ENCODE measurements at regions not wholly inside any gene's neighbourhood (a gene's known extent, or its start where the extent isn't known, plus 50 kb on each side); places are given as distances from the start of the nearest gene placed in this dataset.

GRCh38 chr13:22086597-22087330 is 415.9 kb downstream of the FGF9 start:
- Histone ChIP-seq H2AFZ (ENCODE audit: low read length) (no peak overlapping the region), H4K20me1 (ENCODE audit: control insufficient read depth, extremely low read depth, insufficient read depth, low read length) (no peaks in the 10 kb centered on the region), H3K4me1 (ENCODE audit: control insufficient read depth, extremely low read depth, insufficient read depth, low read length) (no peaks in the 10 kb centered on the region), H3K4me2 (ENCODE audit: extremely low read depth, insufficient read depth, low read length) (no peak overlapping the region), H3K79me2 (ENCODE audit: control insufficient read depth, insufficient read depth, low read length) (no peaks in the 10 kb centered on the region), H3K9me3 (ENCODE audit: control insufficient read depth, insufficient read depth, low read depth, low read length) (no peaks in the 10 kb centered on the region), H3K36me3 (ENCODE audit: control insufficient read depth, insufficient read depth, low read length) (no peaks in the 10 kb centered on the region), H3K27me3 (ENCODE audit: control insufficient read depth, insufficient read depth, low read length) (no peaks in the 10 kb centered on the region), H3K27ac (ENCODE audit: insufficient read depth, low read length) (no peak overlapping the region), H3K4me3 (replicated peaks in 1 of 4; ENCODE audit: control extremely low read depth in 1 of 4, insufficient read depth in 1 of 4, low read depth in 3 of 4, low read length in 4 of 4) (no peak overlapping the region), H3K9ac (ENCODE audit: insufficient read depth, low read length) (no peak overlapping the region)
- DNase-seq (ENCODE audit: low read depth in 2 of 2), result peak in 1 of 2 donors; percentile 43
- TF ChIP-seq CTCF (conservative IDR thresholded peaks at IDR 0.05 in 1 of 2, IDR thresholded peaks at IDR 0.05 in 1 of 2; ENCODE audit: low read depth in 1 of 2, low read length in 2 of 2), result no peak
- no peak for TF ChIP-seq EZH2 (IDR thresholded peaks at IDR 0.05; ENCODE audit: low read length, missing control alignments)

- Histone ChIP-seq H3K9ac (ENCODE audit: insufficient read depth, low read length) (no peak overlapping the region), H2AFZ (ENCODE audit: low read length) (no peak overlapping the region), H3K9me3 (ENCODE audit: control insufficient read depth, insufficient read depth, low read depth, low read length) (no peaks in the 10 kb centered on the region), H3K79me2 (ENCODE audit: control insufficient read depth, insufficient read depth, low read length) (no peaks in the 10 kb centered on the region), H3K4me3 (replicated peaks in 1 of 4; ENCODE audit: control extremely low read depth in 1 of 4, insufficient read depth in 1 of 4, low read depth in 3 of 4, low read length in 4 of 4) (no peak overlapping the region), H3K27me3 (ENCODE audit: control insufficient read depth, insufficient read depth, low read length) (no peaks in the 10 kb centered on the region), H3K36me3 (ENCODE audit: control insufficient read depth, insufficient read depth, low read length) (no peaks in the 10 kb centered on the region), H3K4me2 (ENCODE audit: extremely low read depth, insufficient read depth, low read length) (no peak overlapping the region), H4K20me1 (ENCODE audit: control insufficient read depth, extremely low read depth, insufficient read depth, low read length) (no peaks in the 10 kb centered on the region), H3K27ac (ENCODE audit: insufficient read depth, low read length) (no peak overlapping the region), H3K4me1 (ENCODE audit: control insufficient read depth, extremely low read depth, insufficient read depth, low read length) (peaks cover 5% of the 10 kb centered on the region)
- TF ChIP-seq EZH2 (IDR thresholded peaks at IDR 0.05; ENCODE audit: low read length, missing control alignments) (no peak), CTCF (conservative IDR thresholded peaks at IDR 0.05 in 1 of 2, IDR thresholded peaks at IDR 0.05 in 1 of 2; ENCODE audit: low read depth in 1 of 2, low read length in 2 of 2) (no peak)
- DNase-seq (ENCODE audit: low read depth in 2 of 2), result no peak
Observed at GRCh38 chr13:22090106-22090505, 419.2 kb downstream of the FGF9 start.

- Histone ChIP-seq H3K79me2 (ENCODE audit: control insufficient read depth, insufficient read depth, low read length) (no peaks in the 10 kb centered on the region), H3K9ac (ENCODE audit: insufficient read depth, low read length) (no peak overlapping the region), H3K4me2 (ENCODE audit: extremely low read depth, insufficient read depth, low read length) (no peak overlapping the region), H3K27me3 (ENCODE audit: control insufficient read depth, insufficient read depth, low read length) (no peaks in the 10 kb centered on the region), H4K20me1 (ENCODE audit: control insufficient read depth, extremely low read depth, insufficient read depth, low read length) (no peaks in the 10 kb centered on the region), H3K4me3 (replicated peaks in 1 of 4; ENCODE audit: control extremely low read depth in 1 of 4, insufficient read depth in 1 of 4, low read depth in 3 of 4, low read length in 4 of 4) (no peak overlapping the region), H3K27ac (ENCODE audit: insufficient read depth, low read length) (no peak overlapping the region), H3K9me3 (ENCODE audit: control insufficient read depth, insufficient read depth, low read depth, low read length) (no peaks in the 10 kb centered on the region), H2AFZ (ENCODE audit: low read length) (no peak overlapping the region), H3K36me3 (ENCODE audit: control insufficient read depth, insufficient read depth, low read length) (no peaks in the 10 kb centered on the region), H3K4me1 (ENCODE audit: control insufficient read depth, extremely low read depth, insufficient read depth, low read length) (peaks cover 5% of the 10 kb centered on the region)
- peak in 1 of 2 donors; percentile 53 for DNase-seq (ENCODE audit: low read depth in 2 of 2)
- no peak for TF ChIP-seq CTCF (conservative IDR thresholded peaks at IDR 0.05 in 1 of 2, IDR thresholded peaks at IDR 0.05 in 1 of 2; ENCODE audit: low read depth in 1 of 2, low read length in 2 of 2)
- TF ChIP-seq EZH2 (IDR thresholded peaks at IDR 0.05; ENCODE audit: low read length, missing control alignments), result no peak
Observed at GRCh38 chr13:22091222-22091970, 420.5 kb downstream of the FGF9 start.
